Neural progenitor cell (in vitro differentiated cells): ENCODE measurements at regions not wholly inside any gene's neighbourhood (a gene's known extent, or its start where the extent isn't known, plus 50 kb on each side); places are given as distances from the start of the nearest gene placed in this dataset.
A peak's percentile ranks its signal among the peaks of the same experiment; 100 is the strongest.
"Not testable (repeated sequence)": the region's sequence is repeated elsewhere in the genome, so short reads cannot be mapped to it uniquely, and the experiment has no call there.

Source experiments
- DNase-seq: peaks from one replicate; pipeline ENCODE4 v3.0.0-alpha.2; 2016; ENCODE audit warnings: low spot score
- H2AFZ ChIP-seq: fragments of 200-600 bp; sonication (generic); replicated peaks from 2 replicates; pipeline ENCODE4 v1.6.1; 2016; ENCODE audit warnings: antibody characterized with exemption
- H3F3A ChIP-seq: fragments of 200-600 bp; sonication (generic); 2 replicates; pipeline ENCODE4 v1.6.1; 2016; ENCODE audit warnings: antibody characterized with exemption, low read depth
- H3K27ac ChIP-seq: fragments of 200-600 bp; sonication (generic); 2 replicates; pipeline ENCODE4 v1.5.1; 2016; ENCODE audit warnings: mild to moderate bottlenecking
- H3K27me3 ChIP-seq: fragments of 200-600 bp; sonication (generic); 2 replicates; pipeline ENCODE4 v1.6.1; 2016; ENCODE audit warnings: mild to moderate bottlenecking, moderate library complexity
- H3K36me3 ChIP-seq: fragments of 200-600 bp; sonication (generic); 2 replicates; pipeline ENCODE4 v1.5.1; 2016
- H3K4me1 ChIP-seq: fragments of 200-600 bp; sonication (generic); 2 replicates; pipeline ENCODE4 v1.6.1; 2016; ENCODE audit warnings: mixed run types
- H3K4me2 ChIP-seq: fragments of 200-600 bp; sonication (generic); 2 replicates; pipeline ENCODE4 v1.6.1; 2016
- H3K4me3 ChIP-seq: fragments of 200-600 bp; sonication (generic); 2 replicates; pipeline ENCODE4 v1.5.1; 2016
- H3K79me2 ChIP-seq: fragments of 200-600 bp; sonication (generic); 2 replicates; pipeline ENCODE4 v1.6.1; 2016; ENCODE audit warnings: low read depth
- H3K9ac ChIP-seq: fragments of 200-600 bp; sonication (generic); 2 replicates; pipeline ENCODE4 v1.6.1; 2016
- H3K9me3 ChIP-seq: fragments of 200-600 bp; sonication (generic); 2 replicates; pipeline ENCODE4 v1.5.1; 2016; ENCODE audit warnings: low read depth
- H4K20me1 ChIP-seq: fragments of 200-600 bp; sonication (generic); 2 replicates; pipeline ENCODE4 v1.6.1; 2016; ENCODE audit warnings: low read depth
- H3K27ac Mint-ChIP-seq: 3 replicates; pipeline ENCODE4 v1.8.0; 2021; ENCODE audit warnings: mixed read lengths
- H3K27me3 Mint-ChIP-seq: 2 replicates; pipeline ENCODE4 v1.8.0; 2022; ENCODE audit warnings: low read depth, mild to moderate bottlenecking, inconsistent platforms, moderate library complexity, mixed read lengths; ENCODE audit not compliant: insufficient read depth
- H3K36me3 Mint-ChIP-seq: 3 replicates; pipeline ENCODE4 v1.8.0; 2021; ENCODE audit warnings: mixed read lengths
- H3K4me1 Mint-ChIP-seq: 3 replicates; pipeline ENCODE4 v1.8.0; 2021; ENCODE audit warnings: mixed read lengths
- H3K4me3 Mint-ChIP-seq: 3 replicates; pipeline ENCODE4 v1.8.0; 2021; ENCODE audit warnings: mild to moderate bottlenecking, moderate library complexity, mixed read lengths
- H3K9me3 Mint-ChIP-seq: 3 replicates; pipeline ENCODE4 v1.8.0; 2020; ENCODE audit warnings: mixed read lengths
- EZH2 ChIP-seq: fragments of 200-600 bp; sonication (generic); IDR thresholded peaks from 2 replicates; pipeline ENCODE4 v1.6.1; 2017; ENCODE audit warnings: antibody characterized with exemption, mild to moderate bottlenecking, moderate library complexity
- EZH2phosphoT487 ChIP-seq: fragments of 200-600 bp; sonication (generic); IDR thresholded peaks from 2 replicates; pipeline ENCODE4 v1.6.1; 2017; ENCODE audit warnings: antibody characterized with exemption
- TF ChIP-seq, protein P1 (sequence below): fragments of 200-600 bp; sonication (generic); IDR thresholded peaks from 2 replicates; pipeline ENCODE4 v1.5.1; 2017; ENCODE audit warnings: antibody characterized with exemption, mild to moderate bottlenecking

- H3K4me3 Mint-ChIP-seq = no peak overlapping the region
- Histone ChIP-seq H3K27me3 (no peaks in the 10 kb centered on the region), H2AFZ (no peak overlapping the region), H4K20me1 (no peaks in the 10 kb centered on the region), H3F3A (no peaks in the 10 kb centered on the region), H3K4me1 (no peaks in the 10 kb centered on the region), H3K27ac (no peak overlapping the region), H3K36me3 (no peaks in the 10 kb centered on the region), H3K79me2 (no peaks in the 10 kb centered on the region), H3K9me3 (no peaks in the 10 kb centered on the region), H3K9ac (no peak overlapping the region), H3K4me2 (no peak overlapping the region), H3K4me3 (no peak overlapping the region)
- no peak for TF ChIP-seq EZH2phosphoT487
- no peak for TF ChIP-seq EZH2
- TF ChIP-seq, protein P1, sequence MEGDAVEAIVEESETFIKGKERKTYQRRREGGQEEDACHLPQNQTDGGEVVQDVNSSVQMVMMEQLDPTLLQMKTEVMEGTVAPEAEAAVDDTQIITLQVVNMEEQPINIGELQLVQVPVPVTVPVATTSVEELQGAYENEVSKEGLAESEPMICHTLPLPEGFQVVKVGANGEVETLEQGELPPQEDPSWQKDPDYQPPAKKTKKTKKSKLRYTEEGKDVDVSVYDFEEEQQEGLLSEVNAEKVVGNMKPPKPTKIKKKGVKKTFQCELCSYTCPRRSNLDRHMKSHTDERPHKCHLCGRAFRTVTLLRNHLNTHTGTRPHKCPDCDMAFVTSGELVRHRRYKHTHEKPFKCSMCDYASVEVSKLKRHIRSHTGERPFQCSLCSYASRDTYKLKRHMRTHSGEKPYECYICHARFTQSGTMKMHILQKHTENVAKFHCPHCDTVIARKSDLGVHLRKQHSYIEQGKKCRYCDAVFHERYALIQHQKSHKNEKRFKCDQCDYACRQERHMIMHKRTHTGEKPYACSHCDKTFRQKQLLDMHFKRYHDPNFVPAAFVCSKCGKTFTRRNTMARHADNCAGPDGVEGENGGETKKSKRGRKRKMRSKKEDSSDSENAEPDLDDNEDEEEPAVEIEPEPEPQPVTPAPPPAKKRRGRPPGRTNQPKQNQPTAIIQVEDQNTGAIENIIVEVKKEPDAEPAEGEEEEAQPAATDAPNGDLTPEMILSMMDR = no peak
- H3K27me3 Mint-ChIP-seq = no peaks in the 10 kb centered on the region
- DNase-seq = no peak
- H3K9me3 Mint-ChIP-seq = no peaks in the 10 kb centered on the region
- H3K27ac Mint-ChIP-seq = no peak overlapping the region
- no peaks in the 10 kb centered on the region for H3K4me1 Mint-ChIP-seq
- no peaks in the 10 kb centered on the region for H3K36me3 Mint-ChIP-seq
Measured at GRCh38 chr2:53208815-53209214, 558.8 kb upstream of the CHAC2 start.

DNA sequence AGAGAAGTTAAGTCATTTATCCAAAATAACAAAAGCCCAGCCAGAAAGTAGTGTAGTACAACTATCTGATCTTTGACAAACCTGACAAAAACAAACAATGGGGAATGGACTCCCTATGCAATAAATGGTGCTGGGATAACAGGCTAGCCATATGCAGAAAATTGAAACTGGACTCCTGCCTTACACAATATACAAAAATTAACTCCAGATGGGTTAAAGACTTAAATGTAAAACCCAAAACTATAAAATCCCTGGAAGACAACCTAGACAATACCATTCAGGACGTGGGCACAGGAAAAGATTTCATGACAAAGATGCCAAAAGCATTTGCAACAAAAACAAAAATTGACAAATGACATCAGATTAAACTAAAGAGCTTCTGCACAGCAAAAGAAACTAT lies 561.4 kb upstream of the CHAC2 start:
- H3F3A ChIP-seq, H3K36me3 Mint-ChIP-seq, H3K36me3 ChIP-seq, H3K4me3 ChIP-seq, H3K4me1 ChIP-seq, H3K4me1 Mint-ChIP-seq, H3K27ac Mint-ChIP-seq, H3K9me3 ChIP-seq, H3K27me3 Mint-ChIP-seq, DNase-seq, H3K9ac ChIP-seq, H3K4me2 ChIP-seq, H3K27me3 ChIP-seq, H3K27ac ChIP-seq, H2AFZ ChIP-seq, H3K79me2 ChIP-seq, H3K4me3 Mint-ChIP-seq, H4K20me1 ChIP-seq, H3K9me3 Mint-ChIP-seq: not testable (repeated sequence)

DNA sequence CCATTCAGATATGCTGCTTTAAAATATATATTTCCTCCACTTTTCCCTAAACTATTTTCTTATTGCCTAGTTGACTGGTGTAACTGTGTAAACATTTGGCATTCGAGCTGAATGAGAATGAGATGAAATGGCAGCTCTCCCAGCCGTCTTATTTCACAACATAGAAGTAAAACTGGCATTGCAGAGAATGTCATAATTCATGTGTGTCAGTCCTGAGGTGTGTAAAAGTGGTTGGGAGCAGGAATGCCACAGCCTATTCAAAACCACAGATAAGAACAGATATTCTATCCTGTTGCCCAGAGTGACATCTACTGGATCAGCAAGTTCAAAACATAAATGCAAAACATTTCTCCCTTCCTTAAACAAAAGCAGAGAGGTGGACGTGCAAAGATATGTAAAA lies 565.5 kb upstream of the CHAC2 start:
- H3K4me3 Mint-ChIP-seq = no peak overlapping the region

DNA sequence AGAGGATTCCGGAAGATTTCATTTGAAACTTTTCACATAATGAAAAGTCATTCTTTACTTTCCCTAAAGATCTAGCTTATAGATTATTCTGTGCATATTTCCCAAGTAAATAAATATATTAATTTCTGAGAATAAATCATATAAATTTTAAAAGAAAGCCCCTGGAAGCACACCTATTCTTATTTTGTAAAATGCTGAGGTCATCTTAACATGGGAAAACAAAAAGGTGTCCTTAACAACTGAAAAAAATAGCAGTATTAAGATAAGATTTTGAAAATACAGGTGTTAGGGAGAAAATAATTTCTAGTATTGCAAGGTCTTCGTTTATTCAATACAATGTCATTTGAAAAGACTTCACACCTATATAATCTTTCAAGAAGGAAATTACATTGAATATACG lies 567.5 kb upstream of the CHAC2 start:
- TF ChIP-seq EZH2phosphoT487 (no peak), EZH2 (no peak)
- TF ChIP-seq, protein P1 = no peak
- Histone ChIP-seq H3K79me2 (no peaks in the 10 kb centered on the region), H3K9ac (no peak overlapping the region), H3K4me1 (peaks cover 5% of the 10 kb centered on the region), H3K27ac (no peak overlapping the region), H2AFZ (no peak overlapping the region), H3K4me3 (no peak overlapping the region), H4K20me1 (no peaks in the 10 kb centered on the region), H3F3A (no peaks in the 10 kb centered on the region), H3K36me3 (no peaks in the 10 kb centered on the region), H3K4me2 (no peak overlapping the region), H3K9me3 (no peaks in the 10 kb centered on the region), H3K27me3 (no peaks in the 10 kb centered on the region)
- Mint-ChIP-seq H3K4me1 (peaks cover 4% of the 10 kb centered on the region), H3K27me3 (peaks cover 4% of the 10 kb centered on the region), H3K27ac (no peak overlapping the region), H3K4me3 (no peak overlapping the region), H3K36me3 (no peaks in the 10 kb centered on the region), H3K9me3 (peaks cover 3% of the 10 kb centered on the region)
- DNase-seq = no peak

More for the DNA sequence above, 565.5 kb upstream of the CHAC2 start:
- no peaks in the 10 kb centered on the region for H3K27me3 Mint-ChIP-seq
- Histone ChIP-seq H3K9ac (no peak overlapping the region), H3K79me2 (no peaks in the 10 kb centered on the region), H3F3A (no peaks in the 10 kb centered on the region), H3K27ac (no peak overlapping the region), H3K9me3 (no peaks in the 10 kb centered on the region), H3K4me2 (no peak overlapping the region), H3K27me3 (no peaks in the 10 kb centered on the region), H3K4me1 (peaks cover 5% of the 10 kb centered on the region), H4K20me1 (no peaks in the 10 kb centered on the region), H3K4me3 (no peak overlapping the region), H2AFZ (no peak overlapping the region), H3K36me3 (no peaks in the 10 kb centered on the region)
- no peak for DNase-seq
- no peaks in the 10 kb centered on the region for H3K36me3 Mint-ChIP-seq
- no peaks in the 10 kb centered on the region for H3K4me1 Mint-ChIP-seq
- TF ChIP-seq, protein P1 = peak; percentile 5
- no peak for TF ChIP-seq EZH2phosphoT487
- H3K27ac Mint-ChIP-seq = no peak overlapping the region
- no peaks in the 10 kb centered on the region for H3K9me3 Mint-ChIP-seq
